Activated CD4-positive, CD25-positive, alpha-beta regulatory T cell (primary cell): ENCODE measurements at regions not wholly inside any gene's neighbourhood (a gene's known extent, or its start where the extent isn't known, plus 50 kb on each side); places are given as distances from the start of the nearest gene placed in this dataset.
"Not testable (repeated sequence)": the region's sequence is repeated elsewhere in the genome, so short reads cannot be mapped to it uniquely, and the experiment has no call there.

ENCODE experiments used
- DNase-seq, 4 experiments: peaks; one replicate each; lab custom pipeline; 2025; lab: John Stamatoyannopoulos, UW

DNA sequence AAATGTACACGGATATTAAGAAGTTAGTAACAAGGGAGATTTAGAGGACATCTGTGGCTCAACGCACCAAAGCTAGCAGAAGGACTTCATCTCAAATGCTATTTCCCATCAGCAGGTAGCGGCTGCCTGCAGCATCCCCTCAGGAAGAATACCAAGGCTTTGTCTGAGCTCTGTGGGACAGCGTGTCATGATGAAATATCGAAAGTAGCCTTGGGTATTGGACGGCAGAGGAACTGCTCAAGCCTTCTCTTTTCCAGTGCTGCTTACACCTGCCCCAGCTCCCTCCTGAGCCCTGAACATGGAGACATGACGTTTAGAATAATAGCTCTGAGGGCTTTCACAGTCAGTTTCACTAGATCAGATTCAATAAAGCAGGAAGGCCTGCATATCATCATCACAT lies 241.6 kb downstream of the SUCLG1 start:
- DNase-seq = no peak

DNA sequence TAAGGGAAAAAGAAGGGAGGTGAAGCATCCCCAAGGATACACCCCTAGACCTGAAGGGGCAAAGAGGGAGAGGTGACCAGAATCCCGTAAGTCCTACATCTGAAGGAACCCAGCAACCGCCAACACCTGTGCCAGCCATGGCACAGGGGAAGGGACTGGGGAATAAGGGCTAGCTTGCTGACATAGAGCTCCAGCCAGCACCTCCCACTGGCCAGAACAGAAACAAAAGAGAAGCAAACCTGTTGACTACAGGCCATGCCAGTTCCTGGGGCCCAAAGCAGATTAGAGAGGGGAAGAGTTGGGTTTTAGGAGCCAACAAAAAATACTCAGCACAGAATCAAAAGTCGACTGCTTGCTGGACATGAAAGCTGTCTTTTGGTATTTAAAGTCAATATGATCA lies 244.6 kb downstream of the SUCLG1 start:
- DNase-seq = no peak

DNA sequence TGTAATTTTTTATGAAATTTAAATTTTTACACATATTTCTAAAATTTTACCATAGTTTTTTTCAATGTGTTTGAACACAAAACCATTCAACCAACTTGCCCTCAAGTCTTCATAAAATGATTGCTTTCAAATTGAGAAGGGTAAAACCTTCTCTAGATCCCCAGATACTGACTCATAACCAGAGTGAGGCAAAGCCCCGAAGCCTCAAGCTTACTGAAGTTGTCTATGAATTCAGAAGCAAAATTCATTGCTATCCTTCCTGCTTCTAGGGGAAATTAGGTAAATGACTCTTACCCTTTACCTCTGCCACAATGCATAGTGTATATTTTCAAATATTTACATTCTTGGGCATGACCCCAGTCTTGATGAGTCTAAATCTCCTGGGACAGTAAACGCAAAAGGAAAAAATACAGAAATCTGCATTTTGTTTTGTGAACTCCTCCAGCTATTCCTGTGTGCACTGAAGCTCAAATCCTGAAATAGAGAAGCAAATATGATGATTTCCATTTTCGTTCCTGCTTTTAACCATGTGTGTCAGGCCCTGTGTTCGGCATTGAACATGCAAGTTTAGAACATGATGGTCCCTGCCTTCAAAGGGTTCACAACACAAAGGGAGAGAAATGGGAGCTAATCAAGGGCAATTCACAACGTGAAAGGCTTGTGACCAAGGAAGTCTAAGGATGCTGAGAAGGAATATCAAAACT lies 246.3 kb downstream of the SUCLG1 start:
- no peak for DNase-seq

DNA sequence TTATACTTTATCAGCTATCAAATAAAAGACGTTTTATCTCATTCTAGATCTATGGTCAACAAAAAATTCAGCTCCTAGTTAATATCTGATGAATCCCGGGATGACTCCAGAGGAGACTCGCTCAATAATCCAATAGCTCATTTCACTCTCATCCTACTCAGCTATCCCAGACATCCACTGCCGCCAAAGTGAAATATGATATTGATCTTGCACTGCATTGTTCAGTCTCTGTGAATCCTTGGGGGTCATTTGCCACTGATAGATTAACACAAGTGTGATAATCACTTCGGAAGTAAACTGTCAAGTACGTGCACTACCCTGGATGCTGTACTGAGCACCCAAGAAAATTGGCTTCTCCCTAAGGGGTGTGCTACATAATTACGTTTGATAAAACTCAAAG lies 249.1 kb downstream of the SUCLG1 start:
- DNase-seq = no peak

DNA sequence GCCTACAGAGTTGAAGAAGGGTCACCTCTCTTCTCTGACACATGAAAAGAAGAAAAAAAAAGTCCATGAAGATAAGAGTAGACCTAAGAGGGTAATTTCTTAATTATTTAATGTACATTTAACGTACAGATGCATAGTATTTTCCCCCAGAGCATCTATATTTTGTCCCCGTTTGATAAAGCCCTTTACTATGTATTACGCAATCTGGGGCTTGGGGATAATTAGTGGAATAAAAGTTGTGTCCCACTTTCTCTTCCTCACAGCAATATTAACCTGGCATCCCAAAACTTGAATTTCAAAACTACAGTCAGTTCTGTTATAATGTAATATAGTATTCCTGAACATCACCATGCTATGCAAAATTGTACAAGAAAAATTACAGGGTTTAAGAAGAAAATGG lies 254.1 kb downstream of the SUCLG1 start:
- DNase-seq = no peak

DNA sequence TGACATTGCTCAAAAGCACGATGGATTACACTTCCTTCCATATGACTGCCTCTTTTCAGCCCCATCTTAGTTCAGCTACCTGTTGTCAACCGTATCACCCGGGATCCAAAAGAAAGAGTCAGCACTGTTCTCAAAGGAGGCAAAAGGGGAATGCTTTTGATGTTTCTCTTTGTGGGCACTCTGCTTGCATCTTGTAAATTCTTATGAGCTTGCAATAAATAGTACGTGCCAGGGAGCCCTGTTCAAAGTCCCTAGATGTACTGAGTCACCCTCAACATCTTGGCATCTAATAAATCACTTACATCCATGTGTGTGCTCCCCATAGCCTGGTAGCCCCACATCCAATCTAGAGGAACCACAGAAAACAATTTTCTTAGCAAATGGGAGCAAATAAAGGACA lies 256.9 kb downstream of the SUCLG1 start:
- DNase-seq = no peak

DNA sequence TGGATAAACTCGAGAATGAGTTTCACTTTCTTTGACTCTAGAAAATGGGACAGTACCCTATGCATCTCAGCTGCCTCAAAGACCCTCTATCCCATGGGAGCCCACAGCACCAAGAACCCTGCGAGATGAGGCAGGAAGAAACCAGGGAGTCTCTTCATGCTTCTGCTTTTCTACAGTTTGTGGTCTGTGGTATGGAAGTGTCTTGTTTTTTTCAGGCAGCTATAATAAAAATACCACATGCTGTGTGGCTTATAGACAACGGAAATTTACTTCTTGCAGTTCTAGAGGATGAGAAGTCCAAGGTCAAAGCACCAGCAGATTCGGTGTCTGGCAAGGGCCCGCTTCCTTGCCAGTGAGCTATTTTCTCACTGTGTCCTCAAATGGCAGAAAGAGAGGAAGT lies 257.9 kb downstream of the SUCLG1 start:
- no peak for DNase-seq

DNA sequence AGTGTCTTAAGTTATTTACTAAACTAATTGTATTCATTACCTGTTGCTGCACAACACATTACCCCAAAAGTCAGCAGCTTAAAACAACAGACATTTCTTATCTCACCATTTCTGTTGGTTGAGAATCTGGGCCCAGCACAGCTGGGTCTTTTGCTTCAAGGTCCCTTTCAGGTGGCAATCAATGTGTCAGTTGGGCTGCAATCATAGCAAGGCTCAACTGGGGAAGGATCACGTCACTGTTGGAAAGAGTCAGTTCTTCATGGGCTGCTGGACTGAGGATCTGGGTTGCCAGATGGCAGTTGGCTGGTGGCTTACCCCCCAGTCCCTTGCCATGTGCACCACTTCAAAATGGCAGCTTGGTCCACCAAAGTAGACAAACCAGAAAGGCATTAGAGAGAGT lies 261.2 kb downstream of the SUCLG1 start:
- no peak for DNase-seq

DNA sequence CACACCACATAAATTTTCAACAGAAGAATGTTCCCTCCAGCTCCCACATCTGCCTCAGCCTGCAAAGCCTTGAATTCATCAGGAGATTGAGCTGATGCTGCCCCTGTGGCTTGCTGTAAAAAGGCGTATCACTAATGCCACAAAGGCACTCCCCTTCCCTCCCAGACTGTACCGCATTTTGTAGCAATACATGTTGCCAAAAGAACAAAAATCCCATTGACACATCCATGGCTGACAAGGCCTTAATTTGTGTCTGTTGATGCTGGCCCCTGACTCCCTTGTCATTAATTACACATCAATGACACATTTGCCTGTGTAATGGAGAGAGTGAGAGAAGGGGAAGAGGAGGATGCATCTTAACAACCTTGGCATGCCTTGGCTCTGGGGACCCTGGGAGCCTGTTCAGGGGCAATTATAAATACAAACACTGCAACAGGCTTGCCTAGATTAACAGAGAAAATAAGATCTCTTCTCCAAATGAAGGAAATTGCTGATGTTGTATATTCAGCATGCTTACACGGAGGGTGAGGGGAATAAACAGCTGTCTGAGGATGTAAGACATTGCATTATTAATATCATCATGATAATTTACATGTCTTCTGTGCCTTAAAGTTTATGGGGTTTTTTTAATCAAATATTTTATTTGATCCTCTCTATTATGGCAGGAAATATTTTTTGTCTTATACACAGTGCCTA lies 264.0 kb downstream of the SUCLG1 start:
- no peak for DNase-seq

DNA sequence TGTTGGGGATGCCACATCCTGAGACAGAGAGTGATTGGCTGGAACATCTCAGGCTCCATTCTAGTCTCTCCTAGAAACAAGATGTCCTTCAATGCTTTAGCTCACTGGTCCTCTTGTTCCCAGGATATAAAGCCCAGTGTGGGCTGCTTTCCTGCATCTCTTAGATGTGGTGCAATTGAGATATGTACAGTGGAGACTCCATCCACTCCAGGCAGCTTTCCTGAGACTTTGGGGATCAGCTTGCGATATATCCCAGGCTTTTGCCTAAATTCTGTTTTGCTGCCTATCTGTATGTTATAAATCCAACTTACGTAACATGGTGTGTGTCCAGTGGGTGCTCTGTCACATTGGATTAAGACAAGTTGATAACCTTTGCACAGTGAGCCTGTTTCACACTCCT lies 264.9 kb downstream of the SUCLG1 start:
- no peak for DNase-seq

DNA sequence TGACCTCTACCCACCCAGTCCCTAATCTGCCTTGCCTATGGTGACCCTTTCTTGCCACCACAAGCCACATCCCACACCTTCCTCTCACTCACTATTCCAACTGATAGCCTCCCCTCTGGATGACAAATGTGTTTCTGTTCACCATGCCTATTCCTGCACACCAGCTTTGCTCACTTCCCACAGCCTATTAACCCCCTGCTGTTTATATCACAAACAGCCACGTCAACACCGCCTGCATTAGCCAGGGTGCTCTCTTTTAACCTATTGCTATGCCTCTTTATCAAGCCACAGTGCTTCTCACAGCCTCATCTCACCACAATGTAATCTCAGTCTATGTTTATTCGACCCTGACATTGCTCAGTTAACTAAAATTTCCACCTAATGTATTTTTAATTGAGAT lies 271.8 kb downstream of the SUCLG1 start:
- DNase-seq = no peak

DNA sequence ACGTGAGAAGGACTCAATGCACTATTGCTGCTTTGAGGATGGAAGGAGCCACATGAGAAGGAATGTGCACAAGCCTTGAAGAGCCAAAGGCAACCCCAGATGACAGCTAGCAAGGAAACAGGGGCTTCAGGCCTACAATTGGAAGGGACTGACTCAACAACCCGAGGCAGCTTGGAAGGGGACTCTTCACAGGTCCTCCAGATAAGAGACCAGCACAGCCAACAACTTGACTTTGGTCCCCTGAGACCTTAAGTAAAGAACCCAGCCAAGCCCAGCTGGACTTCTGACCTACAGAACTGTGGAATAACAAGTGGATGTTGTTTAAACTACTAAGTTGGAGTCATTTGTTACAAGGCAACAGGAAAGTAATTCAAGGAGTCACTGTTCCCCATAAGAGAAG lies 277.2 kb downstream of the SUCLG1 start:
- DNase-seq = no peak

DNA sequence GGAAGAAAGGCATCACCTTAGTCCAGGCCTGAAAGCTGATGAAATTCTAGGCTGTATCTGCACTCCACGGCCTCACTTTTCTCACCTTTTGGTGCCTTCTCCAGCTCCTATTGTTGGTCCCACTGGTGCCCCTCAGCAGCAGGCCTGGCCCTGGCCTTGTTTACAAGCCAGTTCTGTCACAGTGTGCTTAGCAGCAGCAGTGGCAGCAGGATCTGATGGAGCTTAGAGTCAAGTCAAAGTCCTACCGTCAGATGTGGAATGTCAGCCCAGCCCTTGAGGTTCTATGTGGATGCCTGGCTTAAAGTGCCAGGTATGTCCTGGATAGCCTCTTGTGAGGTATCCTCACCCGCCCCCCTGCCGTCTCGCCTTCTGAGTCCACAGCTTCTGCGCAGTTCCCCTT lies 281.3 kb downstream of the SUCLG1 start:
- DNase-seq = no peak

DNA sequence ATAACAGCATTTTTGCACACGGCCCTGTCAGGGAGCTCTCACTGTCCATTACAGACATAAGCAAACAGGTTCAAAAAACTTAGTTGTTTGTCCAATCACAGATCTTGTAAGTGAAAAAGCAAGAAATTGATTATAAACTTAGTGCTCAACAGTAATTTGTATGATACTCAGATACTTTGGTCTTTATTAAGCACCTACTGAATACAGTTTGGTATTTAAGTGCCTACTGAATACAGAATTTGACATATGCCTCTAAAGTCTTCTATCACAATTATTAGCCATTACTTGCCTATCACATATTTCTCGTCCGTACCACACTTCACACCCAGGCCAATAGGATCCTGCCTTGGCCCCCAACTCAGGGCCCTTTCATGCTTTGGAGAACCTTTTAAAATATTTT lies 283.1 kb downstream of the SUCLG1 start:
- DNase-seq = no peak

DNA sequence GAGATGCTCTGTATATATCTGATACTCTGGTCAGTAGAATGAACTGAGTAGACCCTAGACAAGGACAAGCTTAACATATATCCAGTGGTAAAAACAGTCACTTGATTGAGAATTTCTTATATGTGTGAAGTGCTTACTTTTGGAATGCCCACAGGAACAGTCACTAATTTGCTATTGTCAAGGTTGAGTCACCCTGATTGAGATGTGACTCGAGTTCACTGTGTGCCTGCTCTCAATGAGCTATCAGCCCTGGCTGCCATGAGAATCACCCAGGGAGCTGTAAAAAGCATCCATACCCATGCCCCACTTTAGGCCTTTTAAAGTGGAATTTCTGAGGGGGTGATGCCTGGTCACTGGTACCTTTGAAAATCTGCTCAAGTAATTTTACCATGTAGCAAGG lies 283.7 kb downstream of the SUCLG1 start:
- DNase-seq = no peak

DNA sequence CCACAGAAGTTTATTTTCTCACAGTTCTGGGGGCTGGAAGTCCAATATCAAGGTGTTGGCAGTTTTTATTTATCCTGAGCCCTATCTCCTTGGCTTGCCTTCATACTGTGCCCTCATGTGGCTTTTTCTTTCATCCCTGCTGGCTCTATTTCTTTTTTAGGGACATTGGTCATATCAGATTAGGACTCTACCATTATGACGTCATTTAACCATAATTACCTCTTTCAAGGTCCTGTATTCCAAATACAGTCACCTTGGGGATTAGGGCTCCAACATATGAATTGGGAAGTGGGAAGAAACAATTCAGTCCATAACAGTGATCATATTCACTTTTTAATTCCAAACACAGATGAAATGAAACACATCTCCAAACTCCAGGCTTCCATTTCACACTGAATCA lies 286.0 kb downstream of the SUCLG1 start:
- no peak for DNase-seq

DNA sequence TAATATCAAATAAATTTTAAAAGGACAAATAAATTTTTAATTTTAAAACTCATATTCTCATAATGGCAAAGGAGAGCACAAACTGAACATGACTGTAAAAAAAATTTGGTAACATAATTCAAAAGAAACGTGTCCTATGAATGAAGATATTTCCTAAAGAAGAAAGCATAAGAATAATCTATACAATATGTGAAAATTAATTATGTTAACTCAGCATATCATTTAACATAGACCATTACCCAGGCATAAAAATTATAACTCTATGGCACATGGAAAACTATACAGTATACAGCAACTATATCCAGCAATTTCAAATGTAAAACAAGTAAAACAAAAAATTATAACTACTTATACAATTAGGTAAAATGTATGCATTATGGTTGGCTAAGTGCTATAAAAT lies 288.1 kb downstream of the SUCLG1 start:
- DNase-seq = no peak

DNA sequence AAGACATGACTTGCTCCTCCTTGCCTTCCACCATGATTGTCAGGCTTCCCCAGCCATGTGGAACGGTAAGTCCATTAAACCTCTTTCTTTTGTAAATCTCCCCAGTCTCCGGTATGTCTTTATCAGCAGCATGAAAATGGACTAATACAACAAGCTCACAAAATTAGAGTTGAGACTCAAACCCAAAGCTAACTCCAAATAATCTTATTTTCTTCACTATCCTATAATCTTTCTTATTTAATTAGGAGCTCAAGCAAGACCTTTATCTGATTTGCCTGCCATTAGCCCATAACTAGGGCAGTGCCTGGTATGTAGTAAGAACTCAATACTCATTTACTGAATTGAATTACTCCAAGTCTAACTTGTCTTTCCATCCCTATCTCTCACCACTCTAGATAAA lies 289.2 kb downstream of the SUCLG1 start:
- no peak for DNase-seq

DNA sequence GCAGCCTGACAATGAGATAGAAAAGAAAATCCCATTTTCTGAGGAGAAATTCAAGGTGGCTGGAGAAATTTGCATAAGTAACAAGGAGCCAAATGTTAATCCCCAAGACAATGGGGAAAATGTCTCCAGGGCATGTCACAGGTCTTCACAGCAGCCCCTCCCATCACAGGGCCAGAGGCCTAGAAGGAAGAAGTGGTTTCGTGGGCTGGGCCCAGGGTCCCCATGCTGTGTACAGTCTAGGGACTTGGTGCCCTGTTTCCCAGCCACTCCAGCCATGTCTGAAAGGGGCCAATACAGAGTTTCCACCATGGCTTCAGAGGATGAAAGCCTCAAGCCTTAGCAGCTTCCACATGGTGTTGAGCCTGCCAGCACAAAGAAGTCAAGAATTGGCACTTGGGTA lies 290.5 kb downstream of the SUCLG1 start:
- not testable (repeated sequence) for DNase-seq

DNA sequence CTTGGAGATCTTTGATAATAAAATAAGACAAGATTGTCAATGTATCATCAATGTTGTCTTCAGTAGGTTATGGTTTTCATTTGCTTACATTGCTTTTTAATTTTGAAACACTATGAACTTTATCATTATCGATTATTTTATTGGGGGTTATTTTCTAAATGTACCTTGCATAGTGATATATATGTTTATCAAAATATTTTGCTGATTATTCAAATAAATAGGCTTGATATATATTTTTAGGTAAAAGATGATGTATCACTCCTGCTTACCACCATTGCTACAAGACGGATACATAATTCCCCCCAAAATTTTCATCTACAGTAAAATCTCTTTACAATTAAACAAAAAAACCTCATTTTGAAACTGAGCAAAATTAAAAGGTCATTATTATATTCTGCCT lies 293.8 kb downstream of the SUCLG1 start:
- DNase-seq = no peak

DNA sequence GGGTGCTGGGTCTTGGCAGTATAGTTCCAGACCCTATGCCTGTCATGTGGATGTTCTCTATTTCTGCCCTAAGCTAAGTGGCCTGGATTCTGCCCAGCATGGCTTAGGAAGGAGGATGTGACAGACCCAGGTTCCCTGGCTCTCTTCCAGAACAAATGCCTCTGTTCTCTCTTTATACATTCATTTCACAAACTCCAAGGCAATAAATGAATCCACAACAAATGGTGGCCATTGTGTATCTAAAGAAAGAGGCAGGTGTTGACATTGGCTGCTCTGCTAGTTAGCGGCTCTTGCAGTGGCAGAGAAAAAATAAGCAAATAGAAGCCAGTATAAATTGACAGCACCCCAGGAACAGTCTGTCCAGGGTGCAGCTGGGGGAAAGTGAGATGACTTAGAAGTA lies 298.6 kb downstream of the SUCLG1 start:
- no peak for DNase-seq

DNA sequence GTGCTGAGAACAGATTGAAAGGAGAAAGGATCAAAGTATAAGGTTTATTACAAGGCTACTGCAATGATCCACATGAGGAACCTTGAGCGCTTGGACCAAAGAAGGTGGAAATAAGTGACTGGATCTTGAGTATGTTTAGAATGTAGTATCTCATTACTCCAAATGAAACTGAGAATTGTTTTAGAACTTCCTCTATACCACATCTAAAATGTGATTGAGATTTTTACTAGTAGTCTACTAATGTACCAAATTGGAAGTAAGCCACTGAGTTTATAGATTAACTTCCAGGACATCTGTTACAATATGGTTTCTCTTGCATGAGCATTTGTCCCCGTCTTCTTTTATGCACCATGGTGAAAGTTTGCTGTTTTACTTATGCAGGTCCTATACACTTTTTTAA lies 300.5 kb downstream of the SUCLG1 start:
- DNase-seq = no peak

DNA sequence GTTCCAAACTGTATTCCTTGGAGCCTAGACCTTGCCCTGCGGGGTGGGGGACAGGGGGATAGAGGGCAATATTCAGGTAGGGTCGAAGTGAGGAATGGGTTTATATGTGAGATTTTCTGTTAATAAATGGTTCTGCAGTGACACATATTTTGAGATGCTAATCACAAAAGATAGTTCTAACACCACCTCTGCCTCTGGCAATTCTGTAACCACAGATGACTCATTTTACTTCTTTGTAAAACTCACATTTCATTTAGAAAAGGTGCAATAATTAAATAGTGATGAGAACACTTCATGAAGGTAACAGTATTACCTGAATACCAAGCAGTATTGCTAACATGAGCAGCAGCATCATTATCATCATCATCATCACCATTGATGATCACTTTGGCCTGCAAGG lies 306.6 kb downstream of the SUCLG1 start:
- DNase-seq = no peak

DNA sequence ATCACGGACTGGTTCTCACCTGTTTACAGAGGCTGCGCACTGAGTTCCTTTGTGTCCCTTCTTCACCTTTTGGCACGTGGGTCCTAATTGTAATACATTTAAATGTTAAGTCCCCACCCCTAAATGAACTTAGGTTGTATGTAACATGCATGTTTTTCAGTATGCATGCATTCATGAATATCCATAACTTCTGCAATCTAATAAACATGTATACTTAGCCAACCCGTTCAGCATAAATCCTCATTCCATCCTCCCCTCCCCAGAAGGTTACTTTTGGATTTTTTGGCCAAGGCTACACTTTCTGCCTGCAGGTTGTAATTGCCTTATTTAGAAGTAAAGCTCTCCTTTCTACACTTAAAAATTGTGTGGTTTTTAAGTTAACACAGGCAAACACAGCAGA lies 314.7 kb downstream of the SUCLG1 start:
- DNase-seq = no peak
